ENCODE measurements at regions not wholly inside any gene's neighbourhood (a gene's known extent, or its start where the extent isn't known, plus 50 kb on each side); places are given as distances from the start of the nearest gene placed in this dataset.

DNA sequence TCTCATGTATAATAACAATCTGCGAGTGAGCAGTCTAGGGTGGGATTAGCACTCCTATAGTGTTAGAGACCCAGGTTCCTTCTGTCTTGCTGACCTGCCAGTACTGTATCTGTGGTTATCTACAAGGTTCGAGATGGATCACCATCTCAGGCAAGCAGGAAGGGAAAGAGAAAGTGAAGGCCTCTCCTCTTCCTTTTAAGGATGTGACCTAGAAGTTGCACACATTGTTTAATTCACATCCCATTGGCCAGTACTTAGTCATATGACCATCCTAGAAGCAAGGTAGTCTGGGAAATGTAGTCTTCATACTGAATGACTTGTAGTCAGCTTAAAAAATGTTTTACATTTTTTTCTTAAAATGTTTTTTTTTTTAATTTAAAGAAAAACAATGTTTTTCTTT lies 168.6 kb downstream of the CARTPT start:
- TF ChIP-seq, protein P1, sequence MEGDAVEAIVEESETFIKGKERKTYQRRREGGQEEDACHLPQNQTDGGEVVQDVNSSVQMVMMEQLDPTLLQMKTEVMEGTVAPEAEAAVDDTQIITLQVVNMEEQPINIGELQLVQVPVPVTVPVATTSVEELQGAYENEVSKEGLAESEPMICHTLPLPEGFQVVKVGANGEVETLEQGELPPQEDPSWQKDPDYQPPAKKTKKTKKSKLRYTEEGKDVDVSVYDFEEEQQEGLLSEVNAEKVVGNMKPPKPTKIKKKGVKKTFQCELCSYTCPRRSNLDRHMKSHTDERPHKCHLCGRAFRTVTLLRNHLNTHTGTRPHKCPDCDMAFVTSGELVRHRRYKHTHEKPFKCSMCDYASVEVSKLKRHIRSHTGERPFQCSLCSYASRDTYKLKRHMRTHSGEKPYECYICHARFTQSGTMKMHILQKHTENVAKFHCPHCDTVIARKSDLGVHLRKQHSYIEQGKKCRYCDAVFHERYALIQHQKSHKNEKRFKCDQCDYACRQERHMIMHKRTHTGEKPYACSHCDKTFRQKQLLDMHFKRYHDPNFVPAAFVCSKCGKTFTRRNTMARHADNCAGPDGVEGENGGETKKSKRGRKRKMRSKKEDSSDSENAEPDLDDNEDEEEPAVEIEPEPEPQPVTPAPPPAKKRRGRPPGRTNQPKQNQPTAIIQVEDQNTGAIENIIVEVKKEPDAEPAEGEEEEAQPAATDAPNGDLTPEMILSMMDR (IDR thresholded peaks at IDR 0.05) = no peak
- Histone ChIP-seq H3K4me1 (no peaks in the 10 kb centered on the region), H3K36me3 (no peaks in the 10 kb centered on the region), H3K27me3 (no peaks in the 10 kb centered on the region), H3K27ac (no peak overlapping the region), H3K9me3 (no peaks in the 10 kb centered on the region), H3K4me3 (no peak overlapping the region)
- WGBS, 2 donors = 66 to 86% methylated on average over 2 of the region's 2 CpGs
- intact Hi-C loops (cut with DNase I) = no loop called here
- DNase-seq (no peak), ATAC-seq (peak in 3 of 4 donors; percentile 64 to 77 (median 71)), FAIRE-seq (no peak)

DNA sequence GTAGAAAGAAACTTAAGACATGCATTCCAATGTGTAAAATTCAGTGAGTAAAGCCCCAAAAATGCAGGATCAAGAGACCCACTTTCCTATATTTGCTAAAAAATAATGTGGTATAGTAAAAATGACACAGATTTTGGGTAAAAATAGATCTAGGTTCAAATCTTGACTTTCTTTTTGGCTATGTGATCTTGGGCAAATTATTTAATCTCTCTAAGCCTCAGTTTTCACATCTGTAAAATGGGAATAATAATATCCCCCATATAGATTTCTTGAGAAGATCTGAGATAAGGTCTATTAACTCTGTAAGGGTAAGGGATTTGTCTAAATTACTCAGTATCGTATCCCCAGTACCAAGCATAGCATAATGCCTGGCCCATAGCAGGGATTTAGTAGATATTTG lies 172.3 kb downstream of the CARTPT start:
- no peak overlapping the region for H3K27ac ChIP-seq
- intact Hi-C loops (cut with DNase I) = no loop called here

DNA sequence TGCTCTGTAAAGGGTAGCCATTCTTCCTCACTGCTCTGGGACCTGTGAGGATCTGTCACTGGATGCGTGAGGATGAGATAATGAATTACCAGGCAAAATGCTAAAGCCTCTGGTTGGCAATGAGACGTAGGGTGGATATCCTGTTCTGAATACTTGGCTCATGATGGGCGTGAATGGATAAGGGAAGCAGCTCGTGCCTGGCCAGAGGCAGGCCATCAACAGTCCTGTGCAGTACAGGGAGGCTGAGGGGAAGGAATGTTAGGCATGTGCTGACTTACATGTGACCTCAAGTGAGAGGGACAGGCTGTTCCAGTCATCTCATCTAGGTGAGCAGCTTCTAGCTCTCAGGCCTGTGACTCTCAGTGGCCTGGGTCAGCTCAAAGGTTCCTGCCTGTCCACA lies 172.8 kb downstream of the CARTPT start:
- peak in 1 of 6 donors; percentile 23 for DNase-seq
- H3K27me3 ChIP-seq = no peaks in the 10 kb centered on the region
- FAIRE-seq = no peak
- no peak overlapping the region for H3K27ac ChIP-seq
- peak in 3 of 4 donors; percentile 67 to 78 (median 68) for ATAC-seq
- H3K4me3 ChIP-seq = no peak overlapping the region
- 48 to 63% methylated on average over 4 of the region's 4 CpGs for WGBS, 2 donors
- H3K36me3 ChIP-seq = no peaks in the 10 kb centered on the region
- no peaks in the 10 kb centered on the region for H3K9me3 ChIP-seq
- H3K4me1 ChIP-seq = no peaks in the 10 kb centered on the region
- TF ChIP-seq, protein P1 (IDR thresholded peaks at IDR 0.05) = no peak
- intact Hi-C loops (cut with DNase I) = no loop called here

More for the DNA sequence above, 172.3 kb downstream of the CARTPT start:
- WGBS, 2 donors = 87 to 90% methylated on average over 1 of the region's 1 CpG
- no peak for DNase-seq
- Histone ChIP-seq H3K9me3 (no peaks in the 10 kb centered on the region), H3K4me3 (no peak overlapping the region), H3K4me1 (no peaks in the 10 kb centered on the region), H3K27me3 (no peaks in the 10 kb centered on the region), H3K36me3 (no peaks in the 10 kb centered on the region)
- no peak for FAIRE-seq
- no peak for ATAC-seq
- TF ChIP-seq, protein P1 (IDR thresholded peaks at IDR 0.05) = no peak

DNA sequence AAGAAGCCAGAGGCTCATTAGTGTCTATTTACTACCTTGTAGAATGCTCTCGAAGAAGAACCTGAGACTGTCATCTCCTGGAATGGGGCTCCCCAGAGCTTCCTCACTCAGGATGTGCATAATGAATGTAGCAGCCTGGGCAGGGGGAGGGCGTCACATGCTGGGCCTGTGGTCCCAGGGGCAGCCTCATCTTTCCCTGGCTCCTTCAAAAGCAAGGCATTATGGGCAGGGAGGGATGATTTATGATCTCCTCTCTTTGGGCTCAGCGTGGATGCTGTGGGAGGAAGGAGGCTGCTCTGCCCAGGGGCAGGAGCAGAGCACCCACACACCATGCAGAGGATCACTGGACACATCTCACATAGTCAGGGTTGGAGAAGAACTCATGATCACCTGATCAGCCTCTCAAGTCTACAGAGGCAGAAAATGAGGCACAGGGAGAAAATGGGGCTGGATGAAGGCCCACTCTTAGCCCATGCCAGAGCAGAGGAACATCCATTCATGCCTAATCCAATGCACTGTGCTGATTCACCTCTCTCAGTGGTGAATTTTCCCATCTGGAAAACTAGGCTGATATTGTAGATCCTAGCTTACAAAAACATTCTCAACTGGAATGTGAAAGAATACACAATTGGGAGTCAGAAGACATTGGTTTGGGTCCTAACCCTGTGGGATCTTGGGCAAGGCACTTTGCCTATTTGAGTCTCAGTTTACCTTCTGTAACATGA lies 173.7 kb downstream of the CARTPT start:
- Histone ChIP-seq H3K9me3 (no peaks in the 10 kb centered on the region), H3K4me1 (no peaks in the 10 kb centered on the region), H3K27me3 (no peaks in the 10 kb centered on the region), H3K27ac (no peak overlapping the region), H3K4me3 (no peak overlapping the region), H3K36me3 (no peaks in the 10 kb centered on the region)
- TF ChIP-seq, protein P1 (IDR thresholded peaks at IDR 0.05) = no peak
- intact Hi-C loops (cut with DNase I) = no loop called here
- DNase-seq (no peak), FAIRE-seq (no peak), ATAC-seq (no peak)
- 70 to 76% methylated on average over 3 of the region's 3 CpGs for WGBS, 2 donors

DNA sequence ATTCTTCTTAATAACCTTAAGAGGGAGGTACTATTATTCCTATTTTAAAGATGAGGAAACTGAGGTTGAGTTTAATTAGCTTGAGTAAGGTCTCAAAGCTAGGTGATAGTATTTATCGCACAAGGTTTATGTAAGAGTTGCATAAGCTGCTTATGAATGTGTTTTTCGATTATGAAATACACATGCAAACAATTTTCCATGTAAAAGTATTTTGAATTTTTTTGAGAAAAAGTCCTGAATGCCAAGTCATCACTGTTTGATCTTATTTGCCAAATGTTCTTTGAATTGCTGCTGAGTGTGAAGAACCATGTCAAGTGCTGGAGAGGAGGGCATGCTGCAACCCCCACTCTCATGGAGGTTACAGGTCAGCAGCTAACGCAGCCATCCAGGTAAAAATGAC lies 174.4 kb downstream of the CARTPT start:
- Histone ChIP-seq H3K4me1 (no peaks in the 10 kb centered on the region), H3K27ac (no peak overlapping the region), H3K4me3 (no peak overlapping the region), H3K27me3 (no peaks in the 10 kb centered on the region), H3K9me3 (no peaks in the 10 kb centered on the region), H3K36me3 (no peaks in the 10 kb centered on the region)
- ATAC-seq (no peak), DNase-seq (no peak), FAIRE-seq (no peak)
- intact Hi-C loops (cut with DNase I) = no loop called here
- WGBS, 2 donors = 77 to 83% methylated on average over 3 of the region's 3 CpGs
- TF ChIP-seq, protein P1 (IDR thresholded peaks at IDR 0.05) = no peak

Data from pancreas (tissue), 10 donors.